ENCODE measurements at regions not wholly inside any gene's neighbourhood (a gene's known extent, or its start where the extent isn't known, plus 50 kb on each side); places are given as distances from the start of the nearest gene placed in this dataset.

DNA sequence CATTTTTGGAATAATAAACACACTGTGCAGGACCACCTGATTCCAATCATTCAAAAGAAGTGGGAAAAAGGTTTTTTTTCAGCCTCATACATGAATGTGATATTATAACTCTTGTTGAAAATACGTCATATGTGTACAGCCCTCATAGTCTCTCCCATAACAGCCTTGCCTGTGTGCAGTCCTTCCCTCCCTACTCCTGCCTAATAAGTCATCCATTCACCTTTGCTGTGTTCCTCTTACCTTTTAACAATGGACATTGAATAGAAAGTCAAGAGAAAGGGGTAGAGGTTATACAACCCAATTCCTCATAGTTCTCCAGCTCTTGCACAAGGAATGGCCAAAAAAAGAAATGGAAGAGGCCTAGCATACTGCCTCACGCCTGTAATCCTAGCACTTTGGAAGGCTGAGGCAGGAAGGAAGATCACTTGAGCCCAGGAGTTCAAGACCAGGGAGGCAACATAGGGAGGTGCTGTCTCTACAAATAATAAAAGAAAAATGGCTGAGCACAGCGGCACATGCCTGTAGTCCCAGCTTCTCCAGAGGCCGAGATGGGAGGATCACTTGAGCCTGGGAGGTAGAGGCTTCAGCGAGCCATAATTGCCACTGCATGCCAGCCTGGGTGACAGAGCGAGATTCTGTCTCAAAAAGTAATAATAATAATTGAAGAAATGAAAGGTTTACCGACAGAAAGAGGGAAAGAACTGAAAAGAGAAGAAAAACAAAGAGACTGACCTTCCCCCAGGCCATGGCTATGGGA, 356.1 kb upstream of the KIF2A start:
- TF ChIP-seq, protein P1, sequence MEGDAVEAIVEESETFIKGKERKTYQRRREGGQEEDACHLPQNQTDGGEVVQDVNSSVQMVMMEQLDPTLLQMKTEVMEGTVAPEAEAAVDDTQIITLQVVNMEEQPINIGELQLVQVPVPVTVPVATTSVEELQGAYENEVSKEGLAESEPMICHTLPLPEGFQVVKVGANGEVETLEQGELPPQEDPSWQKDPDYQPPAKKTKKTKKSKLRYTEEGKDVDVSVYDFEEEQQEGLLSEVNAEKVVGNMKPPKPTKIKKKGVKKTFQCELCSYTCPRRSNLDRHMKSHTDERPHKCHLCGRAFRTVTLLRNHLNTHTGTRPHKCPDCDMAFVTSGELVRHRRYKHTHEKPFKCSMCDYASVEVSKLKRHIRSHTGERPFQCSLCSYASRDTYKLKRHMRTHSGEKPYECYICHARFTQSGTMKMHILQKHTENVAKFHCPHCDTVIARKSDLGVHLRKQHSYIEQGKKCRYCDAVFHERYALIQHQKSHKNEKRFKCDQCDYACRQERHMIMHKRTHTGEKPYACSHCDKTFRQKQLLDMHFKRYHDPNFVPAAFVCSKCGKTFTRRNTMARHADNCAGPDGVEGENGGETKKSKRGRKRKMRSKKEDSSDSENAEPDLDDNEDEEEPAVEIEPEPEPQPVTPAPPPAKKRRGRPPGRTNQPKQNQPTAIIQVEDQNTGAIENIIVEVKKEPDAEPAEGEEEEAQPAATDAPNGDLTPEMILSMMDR (IDR thresholded peaks at IDR 0.05; ENCODE audit: low read depth, low read length, poor library complexity, severe bottlenecking) = no peak
- no peak for TF ChIP-seq EZH2phosphoT487 (IDR thresholded peaks at IDR 0.05; ENCODE audit: borderline replicate concordance, low read length)

Data from DOHH2 (cell line).